ENCODE measurements at regions not wholly inside any gene's neighbourhood (a gene's known extent, or its start where the extent isn't known, plus 50 kb on each side); places are given as distances from the start of the nearest gene placed in this dataset.
"Not testable (repeated sequence)": the region's sequence is repeated elsewhere in the genome, so short reads cannot be mapped to it uniquely, and the experiment has no call there.

DNA sequence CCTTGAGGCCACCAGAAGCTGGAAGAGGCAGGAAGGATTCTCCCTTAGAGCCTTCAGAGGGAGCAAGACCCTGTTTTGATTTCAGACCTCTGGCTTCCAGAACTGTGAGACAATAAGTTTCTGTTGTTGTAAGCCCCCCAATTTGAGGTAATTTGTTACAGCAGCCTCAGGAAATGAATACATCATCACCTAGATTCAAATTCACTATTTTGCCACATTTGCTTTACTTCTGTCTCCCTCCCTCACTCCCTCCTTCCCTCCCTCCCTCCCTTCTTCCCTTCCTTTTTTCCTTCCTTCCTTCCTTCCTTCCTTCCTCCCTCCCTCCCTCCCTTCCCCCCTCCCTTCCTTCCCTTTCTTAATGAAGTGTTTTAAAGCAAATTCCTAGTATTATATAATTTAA, 58.1 kb upstream of the KIF13A start:
- Histone ChIP-seq H3K4me2 (no peak overlapping the region), H3K9me3 (replicated peaks in 1 of 11) (no peaks in the 10 kb centered on the region), H4K20me1 (no peaks in the 10 kb centered on the region), H3K36me3 (no peaks in the 10 kb centered on the region), H3K9ac (no peak overlapping the region), H3K4me1 (peaks cover 0 to 18% (median 3%) of the 10 kb centered on the region in 10 experiments; a peak in 3 of 20 replicates), H3K27ac (no peak overlapping the region), H3K4me3 (no peak overlapping the region), H3K27me3 (no peaks in the 10 kb centered on the region)
- no peak for TF ChIP-seq Cebpa-rat (IDR thresholded peaks at IDR 0.05)

DNA sequence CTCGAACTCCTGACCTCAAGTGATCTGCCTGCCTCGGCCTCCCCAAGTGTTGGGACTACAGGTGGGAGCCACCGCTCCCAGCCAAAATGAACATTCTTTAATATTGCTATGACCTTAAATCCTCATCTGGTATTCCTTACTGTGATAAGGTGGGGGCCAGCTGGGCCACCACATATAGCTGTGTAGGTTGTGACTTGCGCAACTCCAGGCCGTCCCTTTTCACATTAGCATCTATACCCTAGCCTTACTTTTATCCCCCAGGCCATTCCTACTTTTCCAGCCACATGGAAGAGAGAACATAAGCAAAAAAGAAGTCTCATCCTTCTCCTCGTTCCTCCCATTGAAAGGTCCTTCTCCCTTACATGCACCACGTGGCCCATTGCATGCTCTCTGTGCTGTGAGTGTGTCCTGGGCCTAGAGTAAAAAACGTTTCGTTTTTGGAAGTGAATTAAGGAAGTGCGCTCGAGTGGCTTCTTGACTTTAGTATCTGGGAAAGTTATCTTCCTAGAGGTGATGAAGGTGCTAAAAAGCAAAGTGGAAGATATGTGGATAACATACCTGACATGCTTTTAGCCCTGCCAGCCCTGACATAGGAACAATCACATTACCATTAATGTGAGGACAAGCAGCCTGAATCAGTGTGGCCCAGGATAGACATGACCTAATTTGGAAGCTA, 56.8 kb upstream of the KIF13A start:
- H4K20me1 ChIP-seq: no peaks in the 10 kb centered on the region
- H3K4me3 ChIP-seq: no peak overlapping the region
- H3K36me3 ChIP-seq: no peaks in the 10 kb centered on the region

DNA sequence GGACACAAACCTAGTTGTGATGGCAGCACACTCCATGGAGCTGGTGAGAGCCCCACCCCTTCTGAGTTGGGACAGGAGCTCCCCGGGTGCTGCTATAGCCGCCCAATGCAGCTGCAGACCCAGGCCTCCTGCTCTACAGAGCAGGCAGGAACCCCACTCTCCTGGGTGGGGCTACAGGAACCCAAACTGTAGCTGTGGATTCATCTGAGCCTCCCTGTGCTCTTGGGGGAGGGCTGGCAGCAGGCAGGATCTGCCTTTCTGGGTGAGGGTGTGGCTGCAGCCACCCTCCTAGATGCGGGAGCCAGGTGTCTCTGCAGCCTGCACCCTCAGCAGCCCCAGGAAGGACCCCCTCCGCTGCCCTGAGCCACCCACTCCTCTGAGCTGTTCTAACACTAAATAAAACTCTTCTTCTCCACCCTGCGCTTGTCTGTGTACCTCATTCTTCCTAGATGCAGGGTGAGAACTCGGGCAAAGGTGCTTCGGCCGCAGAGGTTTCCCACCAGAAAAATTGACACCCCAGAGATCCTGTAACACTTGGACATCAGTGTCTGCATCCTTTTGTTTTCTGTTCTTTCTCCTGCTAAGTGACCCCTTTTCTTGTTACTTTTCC, 55.2 kb upstream of the KIF13A start:
- Histone ChIP-seq H3K4me2 (peak overlapping the region in 1 of 11 experiments; percentile 0; a peak in 2 of 22 replicates), H3K9me3 (replicated peaks in 1 of 11) (no peaks in the 10 kb centered on the region), H3K36me3 (no peaks in the 10 kb centered on the region), H3K27ac (no peak overlapping the region), H3K27me3 (no peaks in the 10 kb centered on the region), H3K4me3 (no peak overlapping the region), H3K4me1 (peaks cover 0 to 18% (median 3%) of the 10 kb centered on the region in 10 experiments; a peak in 3 of 20 replicates), H3K9ac (no peak overlapping the region), H4K20me1 (no peaks in the 10 kb centered on the region)
- TF ChIP-seq Cebpa-rat (IDR thresholded peaks at IDR 0.05): no peak

More for the DNA sequence above, 56.8 kb upstream of the KIF13A start:
- H3K27ac ChIP-seq: no peak overlapping the region
- peak in 2 of 11 experiments; percentile 41 to 60; a peak in 3 of 22 replicates for TF ChIP-seq Cebpa-rat (IDR thresholded peaks at IDR 0.05)
- no peak overlapping the region for H3K9ac ChIP-seq
- no peak overlapping the region for H3K4me2 ChIP-seq
- peaks cover 0 to 18% (median 3%) of the 10 kb centered on the region in 10 experiments; a peak in 3 of 20 replicates for H3K4me1 ChIP-seq
- no peaks in the 10 kb centered on the region for H3K27me3 ChIP-seq
- H3K9me3 ChIP-seq (replicated peaks in 1 of 11): no peaks in the 10 kb centered on the region

DNA sequence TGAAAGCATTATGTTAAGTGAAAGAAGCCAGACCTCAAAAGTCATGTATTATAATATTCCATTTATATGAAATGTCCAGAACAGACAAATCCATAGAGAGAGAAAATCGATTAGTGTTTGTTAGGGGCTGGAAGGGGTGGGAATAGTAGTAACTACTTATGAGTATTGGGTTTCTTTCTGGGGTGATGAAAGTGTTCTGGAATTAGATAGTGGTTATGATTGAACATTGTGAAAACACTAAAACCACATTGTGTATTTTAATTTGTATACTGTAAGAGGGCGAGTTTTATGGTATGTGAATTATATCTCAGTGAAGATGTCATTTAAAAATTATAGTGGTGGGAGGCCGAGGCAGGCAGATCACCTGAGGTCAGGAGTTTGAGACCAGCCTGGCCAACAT, 52.0 kb upstream of the KIF13A start:
- Histone ChIP-seq H3K4me1 (peaks cover 0 to 18% (median 3%) of the 10 kb centered on the region in 10 experiments; a peak in 3 of 20 replicates), H3K9ac (no peak overlapping the region), H3K27me3 (no peaks in the 10 kb centered on the region), H4K20me1 (no peaks in the 10 kb centered on the region), H3K36me3 (no peaks in the 10 kb centered on the region), H3K27ac (no peak overlapping the region), H3K4me3 (no peak overlapping the region), H3K9me3 (replicated peaks in 1 of 11) (no peaks in the 10 kb centered on the region), H3K4me2 (no peak overlapping the region)
- TF ChIP-seq Cebpa-rat (IDR thresholded peaks at IDR 0.05): no peak

DNA sequence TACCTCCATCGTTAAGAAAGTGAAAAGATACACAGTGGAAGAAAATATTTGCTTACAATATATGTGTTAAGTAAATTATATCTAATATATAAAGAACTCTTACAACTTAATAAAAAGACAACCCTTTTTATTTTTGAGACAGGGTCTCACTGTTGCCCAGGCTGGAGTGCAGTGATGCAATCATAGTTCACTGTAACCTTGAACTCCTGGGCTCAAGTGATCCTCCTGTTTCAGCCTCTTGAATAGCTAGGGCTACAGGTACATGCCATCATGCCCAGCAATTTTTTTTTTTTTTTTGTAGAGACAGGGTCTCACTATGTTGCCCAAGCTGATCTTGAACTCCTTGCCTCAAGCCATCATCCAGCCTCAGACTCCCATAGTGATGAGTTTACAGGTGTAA, 50.8 kb upstream of the KIF13A start:
- not testable (repeated sequence) for H3K9ac ChIP-seq; H3K9me3 ChIP-seq (replicated peaks in 1 of 11); H3K27ac ChIP-seq; H3K36me3 ChIP-seq; H3K4me2 ChIP-seq; H4K20me1 ChIP-seq; H3K4me3 ChIP-seq; H3K27me3 ChIP-seq
- H3K4me1 ChIP-seq: peaks cover 0 to 10% (median 3%) of the 10 kb centered on the region in 10 experiments; a peak in 3 of 20 replicates

All from BLaER1 treated with 17β-estradiol and CSF1 and Interleukin-3, amounts not matched to agents 10 nM and 100 nM (cell line).